Activated naive CD4-positive, alpha-beta T cell treated with anti-CD3 and anti-CD28 coated beads for 36 hours (primary cell): ENCODE measurements at regions not wholly inside any gene's neighbourhood (a gene's known extent, or its start where the extent isn't known, plus 50 kb on each side); places are given as distances from the start of the nearest gene placed in this dataset.

Experiments
- CTCF ChIA-PET: fragments of 350-600 bp; sonication (Branson Sonifier 250); formaldehyde crosslinking; loops from one replicate; lab custom pipeline; 2021; ENCODE audit warnings: antibody characterized with exemption; lab: Charles Lee
- DNase-seq: peaks from one replicate; pipeline ENCODE4 v3.0.0-alpha.2; 2020
- H3K27ac Mint-ChIP-seq: one replicate; pipeline ENCODE4 v1.8.0; 2021; ENCODE audit warnings: mild to moderate bottlenecking, mixed read lengths
- H3K27me3 Mint-ChIP-seq: one replicate; pipeline ENCODE4 v1.8.0; 2021; ENCODE audit warnings: low read depth, mixed read lengths
- H3K36me3 Mint-ChIP-seq: one replicate; pipeline ENCODE4 v1.8.0; 2021; ENCODE audit warnings: low read depth, mixed read lengths
- H3K4me1 Mint-ChIP-seq: one replicate; pipeline ENCODE4 v1.8.0; 2021; ENCODE audit warnings: low read depth, mixed read lengths
- H3K4me3 Mint-ChIP-seq: one replicate; pipeline ENCODE4 v1.8.0; 2021; ENCODE audit warnings: mild to moderate bottlenecking, moderate library complexity, mixed read lengths
- H3K9me3 Mint-ChIP-seq: one replicate; pipeline ENCODE4 v1.8.0; 2021; ENCODE audit warnings: mixed read lengths
- intact Hi-C: fragments of 100-400 bp; cut with micrococcal nuclease; formaldehyde crosslinking; loops from one replicate; pipeline ENCODE4 v1.15.1; 2023

DNA sequence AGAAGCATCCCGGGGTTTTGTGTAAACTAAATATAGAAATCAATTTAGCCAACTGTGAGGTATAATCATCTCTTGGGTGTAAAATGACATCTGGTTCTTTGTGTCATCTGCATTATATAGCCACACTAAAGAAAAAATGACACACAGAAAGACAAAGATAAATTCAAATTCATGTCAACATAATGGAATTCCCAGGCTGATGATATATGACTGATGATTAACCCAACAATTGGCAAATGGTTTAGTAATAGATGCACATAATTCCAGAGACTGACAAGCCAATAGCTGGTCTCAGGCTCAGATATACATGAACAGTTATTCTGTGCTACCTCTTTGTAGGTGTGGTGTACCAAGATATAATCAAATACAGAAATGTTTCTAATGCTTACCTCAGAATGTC is 375.4 kb upstream of the PITX2 start:
- H3K9me3 Mint-ChIP-seq = no peaks in the 10 kb centered on the region
- H3K4me3 Mint-ChIP-seq = no peak overlapping the region

DNA sequence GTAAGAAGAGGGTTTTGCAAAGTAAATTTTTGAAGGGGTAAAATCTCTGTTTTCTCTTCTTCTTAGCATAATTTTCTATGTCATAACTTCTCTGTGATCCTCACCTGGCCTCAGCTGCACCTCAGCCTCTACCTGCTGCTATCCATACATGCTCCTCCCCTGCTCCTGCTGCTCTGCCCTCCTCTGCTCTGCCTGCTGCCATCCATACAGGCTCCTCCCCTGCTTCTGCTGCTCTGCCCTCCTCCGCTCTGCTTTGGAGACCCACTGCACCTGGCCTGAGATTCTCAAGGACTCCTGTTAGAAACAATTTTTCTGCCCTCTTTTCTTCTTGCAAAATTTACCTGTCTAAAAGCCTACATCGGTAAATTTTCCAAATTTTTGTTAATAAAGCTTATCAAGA is 388.6 kb upstream of the PITX2 start:
- H3K27ac Mint-ChIP-seq = no peak overlapping the region
- CTCF ChIA-PET = no interaction called here

More for the DNA sequence above, 375.4 kb upstream of the PITX2 start:
- Mint-ChIP-seq H3K27ac (no peak overlapping the region), H3K27me3 (no peaks in the 10 kb centered on the region), H3K36me3 (no peaks in the 10 kb centered on the region), H3K4me1 (no peaks in the 10 kb centered on the region)
- no peak for DNase-seq
- CTCF ChIA-PET = no interaction called here
- intact Hi-C loops = no loop called here

DNA sequence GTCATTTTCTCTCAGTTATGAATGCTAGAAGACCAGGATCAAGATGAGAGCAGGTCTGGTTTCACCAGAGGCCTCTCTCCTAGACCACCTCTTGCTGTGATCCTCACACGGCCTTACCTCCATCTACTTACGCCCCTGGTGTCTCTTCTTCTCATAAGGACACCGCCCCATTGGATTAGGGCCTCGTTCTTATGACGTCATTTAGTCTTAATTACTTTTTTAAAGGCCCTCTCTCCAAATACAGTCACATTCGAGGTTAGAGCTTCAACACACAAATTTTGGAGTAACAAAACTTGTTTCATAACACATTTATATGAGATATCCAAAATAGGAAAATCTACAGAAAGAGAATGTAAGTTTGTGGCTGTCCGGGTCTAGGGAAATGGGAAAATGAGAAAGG is 391.0 kb upstream of the PITX2 start:
- H3K4me1 Mint-ChIP-seq = no peaks in the 10 kb centered on the region
- H3K4me3 Mint-ChIP-seq = no peak overlapping the region
- DNase-seq = no peak
- H3K36me3 Mint-ChIP-seq = no peaks in the 10 kb centered on the region
- CTCF ChIA-PET = no interaction called here
- H3K9me3 Mint-ChIP-seq = no peaks in the 10 kb centered on the region
- H3K27me3 Mint-ChIP-seq = no peaks in the 10 kb centered on the region
- intact Hi-C loops = no loop called here
- H3K27ac Mint-ChIP-seq = no peak overlapping the region

More for the DNA sequence above, 388.6 kb upstream of the PITX2 start:
- no peaks in the 10 kb centered on the region for H3K4me1 Mint-ChIP-seq
- intact Hi-C loops = no loop called here
- no peak overlapping the region for H3K4me3 Mint-ChIP-seq
- DNase-seq = no peak
- H3K27me3 Mint-ChIP-seq = no peaks in the 10 kb centered on the region
- H3K36me3 Mint-ChIP-seq = no peaks in the 10 kb centered on the region
- H3K9me3 Mint-ChIP-seq = no peaks in the 10 kb centered on the region

DNA sequence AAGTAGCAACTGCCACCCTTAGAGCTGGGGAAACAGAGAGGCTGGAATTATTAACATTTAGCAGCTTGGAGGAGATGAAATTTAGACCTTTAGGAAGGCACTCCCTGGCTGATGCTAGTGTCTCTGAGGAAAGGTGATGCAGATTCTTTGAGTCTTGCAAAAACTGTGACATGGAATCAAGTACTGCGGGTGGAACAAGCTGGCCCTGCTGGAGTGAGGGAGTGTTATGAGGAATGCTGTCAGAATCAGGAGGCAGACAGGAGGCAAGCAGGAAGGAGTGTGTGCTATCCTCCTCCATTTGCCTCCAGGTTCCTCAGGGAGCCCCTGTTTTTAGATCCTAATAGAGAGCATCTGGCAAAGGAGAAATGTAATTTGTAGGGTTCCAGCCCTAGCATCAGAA is 391.7 kb upstream of the PITX2 start:
- Mint-ChIP-seq H3K36me3 (no peaks in the 10 kb centered on the region), H3K27me3 (no peaks in the 10 kb centered on the region), H3K4me3 (no peak overlapping the region), H3K9me3 (no peaks in the 10 kb centered on the region), H3K27ac (no peak overlapping the region), H3K4me1 (no peaks in the 10 kb centered on the region)
- CTCF ChIA-PET = no interaction called here
- intact Hi-C loops = no loop called here
- no peak for DNase-seq

DNA sequence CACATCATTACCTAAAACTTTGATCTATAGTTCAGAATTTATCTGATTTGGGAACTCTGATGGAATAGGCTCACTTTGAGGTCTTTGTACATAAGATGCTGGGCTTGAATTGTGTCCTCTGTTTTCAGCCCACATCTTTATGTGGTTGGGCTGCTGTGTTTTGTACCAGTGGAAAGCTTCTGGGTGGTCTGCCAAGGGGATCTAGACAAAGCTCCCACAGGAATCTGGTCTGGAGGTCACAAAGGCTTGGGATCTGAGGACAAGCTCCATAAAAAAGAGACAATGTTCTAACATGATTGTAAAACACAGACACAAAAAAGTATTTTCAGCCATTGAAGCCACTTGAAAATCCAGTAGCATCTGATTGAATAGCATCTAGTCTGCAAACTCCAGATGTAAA is 393.5 kb upstream of the PITX2 start:
- Mint-ChIP-seq H3K36me3 (no peaks in the 10 kb centered on the region), H3K27ac (no peak overlapping the region), H3K4me1 (no peaks in the 10 kb centered on the region), H3K27me3 (no peaks in the 10 kb centered on the region), H3K4me3 (no peak overlapping the region), H3K9me3 (peaks cover 2% of the 10 kb centered on the region)
- intact Hi-C loops = no loop called here
- no peak for DNase-seq
- CTCF ChIA-PET = no interaction called here

DNA sequence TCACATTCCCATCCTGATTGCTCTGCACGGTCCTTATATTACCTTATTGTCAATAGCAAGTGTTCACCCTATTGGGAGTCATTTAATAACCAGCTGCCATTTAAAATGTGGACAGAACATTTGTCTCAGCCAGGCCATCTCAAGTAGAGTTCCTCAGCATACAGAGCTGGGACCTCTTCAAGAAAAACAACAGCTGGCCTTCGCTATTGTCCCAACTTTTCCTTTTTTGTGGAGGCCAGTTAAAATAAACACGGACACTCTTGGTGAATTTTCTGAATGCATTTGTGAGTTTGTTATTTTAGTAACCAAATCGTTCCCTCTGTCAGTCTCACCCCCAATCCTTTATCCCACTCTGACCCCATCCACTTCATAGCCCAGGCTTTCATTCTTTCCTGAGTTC is 395.3 kb upstream of the PITX2 start:
- DNase-seq = no peak
- no peaks in the 10 kb centered on the region for H3K4me1 Mint-ChIP-seq
- no peaks in the 10 kb centered on the region for H3K36me3 Mint-ChIP-seq
- no peak overlapping the region for H3K27ac Mint-ChIP-seq
- intact Hi-C loops = no loop called here
- peaks cover 4% of the 10 kb centered on the region for H3K9me3 Mint-ChIP-seq
- H3K4me3 Mint-ChIP-seq = no peak overlapping the region
- CTCF ChIA-PET = no interaction called here
- H3K27me3 Mint-ChIP-seq = no peaks in the 10 kb centered on the region

DNA sequence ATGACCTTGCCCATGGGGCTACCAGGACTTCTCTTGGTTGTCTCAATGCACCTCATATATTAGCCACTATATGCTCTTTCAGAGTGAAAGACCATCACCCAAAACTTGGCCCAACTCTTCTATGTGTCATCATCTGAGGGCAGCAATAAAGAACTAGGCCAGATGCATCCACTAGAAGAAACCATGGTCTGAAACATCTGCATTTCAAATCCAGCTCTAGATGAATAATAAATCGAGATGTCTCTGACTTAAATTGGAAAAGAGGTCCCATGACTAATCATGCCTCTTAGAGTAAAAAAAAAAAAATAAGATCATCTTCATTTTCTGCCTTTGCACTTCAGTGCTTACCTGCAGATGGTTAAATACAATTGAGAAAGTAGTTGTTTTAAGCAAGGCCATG is 397.6 kb upstream of the PITX2 start:
- DNase-seq = no peak
- H3K27me3 Mint-ChIP-seq = no peaks in the 10 kb centered on the region
- H3K36me3 Mint-ChIP-seq = no peaks in the 10 kb centered on the region
- no peak overlapping the region for H3K4me3 Mint-ChIP-seq
- no peaks in the 10 kb centered on the region for H3K4me1 Mint-ChIP-seq
- intact Hi-C loops = no loop called here
- CTCF ChIA-PET = no interaction called here
- no peak overlapping the region for H3K27ac Mint-ChIP-seq
- peaks cover 4% of the 10 kb centered on the region for H3K9me3 Mint-ChIP-seq

DNA sequence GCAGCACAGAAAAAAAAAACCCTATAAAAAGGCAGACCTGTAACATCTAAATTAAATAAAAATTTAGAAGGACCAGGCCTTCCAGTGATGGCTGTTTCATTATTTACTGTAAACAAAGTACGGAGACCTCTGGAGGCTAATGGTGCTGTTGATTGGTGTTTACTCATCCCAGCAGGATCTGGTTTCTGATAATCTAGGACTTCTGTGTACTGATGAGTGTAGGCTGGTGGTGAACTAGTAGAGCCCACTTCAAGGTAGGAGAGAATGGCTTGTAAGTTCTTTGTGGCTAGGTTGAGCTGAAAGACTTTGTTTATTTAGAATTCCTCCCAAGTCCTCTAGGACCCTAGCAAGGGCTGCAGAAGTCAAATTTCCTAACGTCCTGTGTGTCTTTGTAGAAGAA is 398.1 kb upstream of the PITX2 start:
- no peaks in the 10 kb centered on the region for H3K36me3 Mint-ChIP-seq
- no peak for DNase-seq
- H3K9me3 Mint-ChIP-seq = peaks cover 4% of the 10 kb centered on the region
- CTCF ChIA-PET = no interaction called here
- H3K4me3 Mint-ChIP-seq = no peak overlapping the region
- intact Hi-C loops = no loop called here
- H3K27me3 Mint-ChIP-seq = no peaks in the 10 kb centered on the region
- H3K4me1 Mint-ChIP-seq = no peaks in the 10 kb centered on the region
- no peak overlapping the region for H3K27ac Mint-ChIP-seq

DNA sequence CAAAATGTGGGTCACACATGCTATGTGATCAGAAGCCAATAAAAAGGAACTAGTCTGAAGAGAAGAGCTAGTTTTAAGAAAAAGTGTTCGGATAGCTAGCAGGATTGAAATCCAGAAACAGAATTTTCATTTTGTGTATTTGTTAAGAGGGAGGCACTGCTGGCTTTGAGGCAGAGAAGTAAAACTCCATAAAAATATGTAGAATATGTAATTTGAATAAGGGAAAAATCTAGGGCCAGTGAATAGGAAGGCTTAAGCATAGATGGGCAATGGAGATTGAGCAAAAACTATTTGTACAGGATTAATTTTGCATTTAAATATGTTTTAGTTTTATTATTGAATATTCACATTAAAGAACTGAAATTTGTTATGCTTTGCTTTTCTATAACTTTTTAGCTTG is 399.9 kb upstream of the PITX2 start:
- no peaks in the 10 kb centered on the region for H3K27me3 Mint-ChIP-seq
- H3K4me3 Mint-ChIP-seq = no peak overlapping the region
- H3K9me3 Mint-ChIP-seq = peaks cover 4% of the 10 kb centered on the region
- no peak overlapping the region for H3K27ac Mint-ChIP-seq
- no peak for DNase-seq
- intact Hi-C loops = no loop called here
- no peaks in the 10 kb centered on the region for H3K36me3 Mint-ChIP-seq
- no peaks in the 10 kb centered on the region for H3K4me1 Mint-ChIP-seq
- CTCF ChIA-PET = interaction anchor here (0.6 kb wide), 1 partner anchor 17 kb away, joined by 3 read pairs; no protein-coding TSS in a partner anchor

DNA sequence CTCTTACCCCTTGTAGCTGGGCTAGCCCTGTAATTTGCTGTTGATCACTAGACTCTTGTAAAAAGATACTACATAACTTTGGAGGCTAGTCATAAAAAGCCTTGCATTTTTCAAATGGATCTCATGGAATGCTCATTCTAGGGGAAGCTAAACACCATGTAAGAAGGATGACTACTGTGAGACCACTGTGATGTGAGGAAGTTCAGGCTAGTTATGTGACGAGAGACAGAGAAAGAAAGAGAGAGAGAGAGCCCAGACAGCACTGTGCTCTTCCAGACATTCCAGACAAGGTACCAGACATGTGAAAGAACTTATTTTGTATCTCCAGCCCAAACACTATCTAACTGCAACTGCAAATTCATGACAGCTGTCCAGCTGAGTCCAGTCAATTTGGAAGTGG is 404.6 kb upstream of the PITX2 start:
- intact Hi-C loops = no loop called here
- H3K27me3 Mint-ChIP-seq = no peaks in the 10 kb centered on the region
- H3K9me3 Mint-ChIP-seq = no peaks in the 10 kb centered on the region
- no peak for DNase-seq
- no peak overlapping the region for H3K27ac Mint-ChIP-seq
- H3K36me3 Mint-ChIP-seq = no peaks in the 10 kb centered on the region
- no peaks in the 10 kb centered on the region for H3K4me1 Mint-ChIP-seq
- CTCF ChIA-PET = no interaction called here
- H3K4me3 Mint-ChIP-seq = no peak overlapping the region

DNA sequence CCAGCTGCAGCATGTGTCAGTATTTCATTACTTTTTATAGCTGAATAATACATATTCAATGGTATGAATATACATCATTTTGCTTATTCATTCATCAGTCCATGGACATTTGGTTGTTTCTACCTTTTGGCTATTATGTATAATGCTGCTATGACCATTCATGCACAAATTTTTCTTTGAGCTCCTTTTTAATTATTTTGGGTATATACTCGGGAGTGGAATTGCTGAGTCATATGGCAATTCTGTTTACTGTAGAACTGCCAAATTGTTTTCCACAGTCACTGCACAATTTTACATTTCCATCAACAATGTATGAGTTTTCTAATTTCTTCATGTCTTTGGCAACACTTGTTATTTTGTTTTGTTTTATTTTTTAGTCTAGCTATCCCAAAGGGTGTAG is 405.9 kb upstream of the PITX2 start:
- no peaks in the 10 kb centered on the region for H3K27me3 Mint-ChIP-seq
- H3K4me3 Mint-ChIP-seq = no peak overlapping the region
- intact Hi-C loops = no loop called here
- H3K9me3 Mint-ChIP-seq = no peaks in the 10 kb centered on the region
- no peaks in the 10 kb centered on the region for H3K36me3 Mint-ChIP-seq
- no peak for DNase-seq
- H3K27ac Mint-ChIP-seq = no peak overlapping the region
- CTCF ChIA-PET = no interaction called here
- no peaks in the 10 kb centered on the region for H3K4me1 Mint-ChIP-seq

DNA sequence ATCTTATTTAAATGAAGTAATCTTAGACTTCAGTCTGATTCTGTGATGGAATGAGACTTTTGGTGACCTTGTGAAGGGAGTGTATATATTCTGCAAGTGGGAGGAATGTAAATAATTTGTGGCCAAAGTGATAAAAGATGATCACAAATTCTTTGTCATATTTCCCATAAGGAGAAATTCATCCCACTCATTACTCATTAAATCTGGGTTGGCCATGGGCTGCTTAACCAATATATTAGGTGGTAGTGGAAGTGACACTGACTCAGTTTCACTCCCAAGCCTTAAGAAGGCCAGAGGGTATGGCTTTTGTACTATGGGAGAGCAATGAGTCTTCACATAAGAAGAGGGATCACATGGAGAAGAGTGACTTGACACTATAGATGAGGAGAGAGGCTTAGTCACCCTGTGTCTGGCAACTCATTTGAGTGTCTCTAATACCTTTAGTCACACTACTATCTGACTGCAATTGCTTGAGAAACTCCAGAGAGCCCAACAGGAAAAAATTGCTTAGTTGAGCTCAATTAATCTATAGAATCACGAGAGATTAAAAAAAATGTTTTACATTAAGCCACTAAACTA is 408.2 kb upstream of the PITX2 start:
- intact Hi-C loops = no loop called here
- no peaks in the 10 kb centered on the region for H3K27me3 Mint-ChIP-seq
- no peak overlapping the region for H3K27ac Mint-ChIP-seq

DNA sequence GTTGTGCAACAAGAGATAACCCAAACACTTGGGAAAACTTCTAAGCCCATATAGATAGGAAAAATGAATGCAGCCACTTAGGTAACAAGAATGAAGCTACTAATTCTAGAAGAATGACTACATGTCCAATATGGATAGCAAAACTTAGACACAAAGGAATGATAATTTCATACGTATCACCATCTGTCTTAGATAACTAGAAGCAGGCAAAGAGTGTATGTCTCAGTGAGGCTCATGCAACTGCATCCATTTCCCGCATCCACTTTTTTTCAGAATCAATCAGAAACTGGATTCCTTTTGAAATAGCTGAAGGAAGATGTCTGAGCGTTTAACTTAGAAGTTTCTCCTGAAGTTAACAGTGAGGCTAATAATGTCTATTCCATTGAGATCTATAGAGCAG is 408.7 kb upstream of the PITX2 start:
- Mint-ChIP-seq H3K4me3 (no peak overlapping the region), H3K27me3 (no peaks in the 10 kb centered on the region), H3K9me3 (no peaks in the 10 kb centered on the region), H3K36me3 (no peaks in the 10 kb centered on the region), H3K27ac (no peak overlapping the region), H3K4me1 (no peaks in the 10 kb centered on the region)
- intact Hi-C loops = no loop called here
- no peak for DNase-seq
- CTCF ChIA-PET = no interaction called here

More for the DNA sequence above, 408.2 kb upstream of the PITX2 start:
- Mint-ChIP-seq H3K4me3 (no peak overlapping the region), H3K36me3 (no peaks in the 10 kb centered on the region), H3K9me3 (no peaks in the 10 kb centered on the region), H3K4me1 (no peaks in the 10 kb centered on the region)
- CTCF ChIA-PET = no interaction called here
- DNase-seq = no peak
